Inflammatory macrophage (primary cell): ENCODE measurements at regions not wholly inside any gene's neighbourhood (a gene's known extent, or its start where the extent isn't known, plus 50 kb on each side); places are given as distances from the start of the nearest gene placed in this dataset.
A peak's percentile ranks its signal among the peaks of the same experiment; 100 is the strongest.

Experiments used
- DNase-seq, 2 donors: peaks; one replicate each; pipeline ENCODE4 v3.0.0-alpha.2; 2020 to 2022

- no peak for DNase-seq
These were observed 261.9 kb downstream of the GADD45G start for GRCh38 chr9:89866701-89867100.

GRCh38 chr9:89868100-89868499 is 263.3 kb downstream of the GADD45G start:
- DNase-seq, result no peak

- no peak for DNase-seq
These were observed 265.2 kb downstream of the GADD45G start for GRCh38 chr9:89869793-89870580.

- no peak for DNase-seq
These were observed 267.1 kb downstream of the GADD45G start for GRCh38 chr9:89871871-89872331.

GRCh38 chr9:89872426-89872912 is 267.7 kb downstream of the GADD45G start:
- DNase-seq, result no peak

GRCh38 chr9:89872913-89873707 is 268.3 kb downstream of the GADD45G start:
- no peak for DNase-seq

GRCh38 chr9:89873801-89874200 is 269.0 kb downstream of the GADD45G start:
- no peak for DNase-seq

GRCh38 chr9:89874351-89875321 is 269.8 kb downstream of the GADD45G start:
- DNase-seq, result no peak

GRCh38 chr9:89877051-89878002 is 272.5 kb downstream of the GADD45G start:
- no peak for DNase-seq

GRCh38 chr9:89878003-89878411 is 273.2 kb downstream of the GADD45G start:
- DNase-seq, result no peak

- DNase-seq, result no peak
These were observed 273.9 kb downstream of the GADD45G start for GRCh38 chr9:89878687-89879086.

GRCh38 chr9:89879276-89879675 is 274.5 kb downstream of the GADD45G start:
- no peak for DNase-seq

- no peak for DNase-seq
These were observed 274.9 kb downstream of the GADD45G start for GRCh38 chr9:89879701-89880100.

- no peak for DNase-seq
These were observed 275.3 kb downstream of the GADD45G start for GRCh38 chr9:89880161-89880560.

- DNase-seq, result no peak
These were observed 275.9 kb downstream of the GADD45G start for GRCh38 chr9:89880721-89881120.

GRCh38 chr9:89881431-89881830 is 276.6 kb downstream of the GADD45G start:
- no peak for DNase-seq

GRCh38 chr9:89882930-89883361 is 278.1 kb downstream of the GADD45G start:
- DNase-seq, result no peak

GRCh38 chr9:89883401-89884341 is 278.9 kb downstream of the GADD45G start:
- peak; percentile 25 to 45 for DNase-seq

GRCh38 chr9:89884356-89885083 is 279.7 kb downstream of the GADD45G start:
- DNase-seq, result no peak
